Common myeloid progenitor, CD34-positive (primary cell): ENCODE measurements at regions not wholly inside any gene's neighbourhood (a gene's known extent, or its start where the extent isn't known, plus 50 kb on each side); places are given as distances from the start of the nearest gene placed in this dataset.

ENCODE experiments used
- CTCF ChIA-PET: fragments of 350-600 bp; sonication (Branson Sonifier 250); formaldehyde crosslinking; loops from one replicate; lab custom pipeline; 2021; ENCODE audit warnings: antibody characterized with exemption; lab: Charles Lee
- POLR2A ChIA-PET: fragments of 350-600 bp; sonication (Branson Sonifier 250); formaldehyde crosslinking; loops from one replicate; lab custom pipeline; 2021; ENCODE audit warnings: antibody characterized with exemption; lab: Charles Lee
- DNase-seq, 3 donors: peaks; one replicate each; pipeline versions ENCODE4 v3.0.0 to v3.0.0-alpha.2; 2013
- H3K27ac ChIP-seq, 2 experiments: 1 replicate in 1 of 2; 2 replicates in 1 of 2; pipeline ENCODE4 v1.7.0; 2013; ENCODE audit warnings: inconsistent platforms in 2 of 2, low read length in 2 of 2, mild to moderate bottlenecking in 2 of 2, low read depth in 1 of 2, moderate library complexity in 1 of 2; ENCODE audit not compliant: severe bottlenecking in 2 of 2, insufficient read depth in 1 of 2, poor library complexity in 1 of 2
- H3K27me3 ChIP-seq, 5 experiments: replicated peaks in 2 of 5; 1 replicate in 3 of 5; 2 replicates in 2 of 5; pipeline versions ENCODE4 v1.6.1 to v1.7.0; 2013; ENCODE audit warnings: low read length in 4 of 5, mild to moderate bottlenecking in 2 of 5, moderate library complexity in 2 of 5, inconsistent platforms in 1 of 5; ENCODE audit not compliant: insufficient read depth in 5 of 5, control insufficient read depth in 4 of 5
- H3K36me3 ChIP-seq, 4 experiments: 1 replicate in 2 of 4; 2 replicates in 2 of 4; pipeline versions ENCODE4 v1.6.1 to v1.7.0; 2013; ENCODE audit warnings: low read length in 3 of 4, control low read depth in 1 of 4, mild to moderate bottlenecking in 1 of 4; ENCODE audit not compliant: control insufficient read depth in 4 of 4, insufficient read depth in 4 of 4
- H3K4me1 ChIP-seq, 4 experiments: 1 replicate in 3 of 4; 2 replicates in 1 of 4; pipeline versions ENCODE4 v1.6.1 to v1.7.1; 2013; ENCODE audit warnings: low read length in 3 of 4, mild to moderate bottlenecking in 3 of 4, control low read depth in 1 of 4, inconsistent platforms in 1 of 4, moderate library complexity in 1 of 4; ENCODE audit not compliant: control insufficient read depth in 4 of 4, insufficient read depth in 4 of 4; ENCODE audit errors: control extremely low read depth in 1 of 4
- H3K4me3 ChIP-seq, 7 experiments: 1 replicate in 4 of 7; 2 replicates in 3 of 7; pipeline versions ENCODE4 v1.5.1 to v1.7.0; 2013; ENCODE audit warnings: mild to moderate bottlenecking in 7 of 7, low read length in 6 of 7, moderate library complexity in 6 of 7, inconsistent platforms in 2 of 7, low read depth in 2 of 7, control low read depth in 1 of 7; ENCODE audit not compliant: insufficient read depth in 4 of 7, control insufficient read depth in 1 of 7; ENCODE audit errors: extremely low read depth in 1 of 7
- H3K9me3 ChIP-seq, 5 experiments: 1 replicate in 4 of 5; 2 replicates in 1 of 5; pipeline versions ENCODE4 v1.6.1 to v1.7.1; 2013; ENCODE audit warnings: low read length in 4 of 5, mild to moderate bottlenecking in 2 of 5, inconsistent platforms in 1 of 5, low read depth in 1 of 5, moderate library complexity in 1 of 5; ENCODE audit not compliant: control insufficient read depth in 4 of 5, insufficient read depth in 2 of 5; ENCODE audit errors: control extremely low read depth in 1 of 5
- whole genome bisulfite sequencing: methylation state at CpG from one replicate; pipeline ENCODE4 v1.1.5; 2013; ENCODE audit not compliant: insufficient coverage; 5-methylcytosine and 5-hydroxymethylcytosine counted together

GRCh38 chr12:4138051-4138450 lies 135.5 kb upstream of the CCND2 start:
- peaks cover 17 to 67% (median 43%) of the 10 kb centered on the region in 4 experiments for H3K4me1 ChIP-seq
- POLR2A ChIA-PET, result interaction anchor here (0.6 kb wide), 1 partner anchor 27 kb away, joined by 3 read pairs; no protein-coding TSS in a partner anchor
- WGBS, result no CpG with 5 or more reads among the region's 2 CpGs

GRCh38 chr12:4137441-4137840 lies 136.1 kb upstream of the CCND2 start:
- ChIA-PET CTCF (interaction anchor here (1.0 to 1.3 kb wide), 3 partner anchors 10 to 141 kb away, joined by 3 to 5 read pairs (median 5); no protein-coding TSS in a partner anchor), POLR2A (no interaction called here)
- peaks cover 16 to 65% (median 38%) of the 10 kb centered on the region in 4 experiments for H3K4me1 ChIP-seq
- no peak overlapping the region for H3K27ac ChIP-seq
- no peaks in the 10 kb centered on the region for H3K27me3 ChIP-seq
- H3K9me3 ChIP-seq, result no peaks in the 10 kb centered on the region
- 94% methylated on average over 5 of the region's 5 CpGs for WGBS
- no peak overlapping the region for H3K4me3 ChIP-seq
- no peak for DNase-seq
- H3K36me3 ChIP-seq, result no peaks in the 10 kb centered on the region

More at GRCh38 chr12:4138051-4138450, 135.5 kb upstream of the CCND2 start:
- Histone ChIP-seq H3K27me3 (no peaks in the 10 kb centered on the region), H3K4me3 (no peak overlapping the region), H3K36me3 (no peaks in the 10 kb centered on the region), H3K27ac (no peak overlapping the region), H3K9me3 (no peaks in the 10 kb centered on the region)
- DNase-seq, result no peak
- CTCF ChIA-PET, result interaction anchor here (1.3 kb wide), 1 partner anchor 10 kb away, joined by 5 read pairs; no protein-coding TSS in a partner anchor

- Histone ChIP-seq H3K4me3 (no peak overlapping the region), H3K36me3 (no peaks in the 10 kb centered on the region), H3K9me3 (no peaks in the 10 kb centered on the region), H3K27ac (no peak overlapping the region), H3K4me1 (peaks cover 12 to 60% (median 34%) of the 10 kb centered on the region in 4 experiments), H3K27me3 (no peaks in the 10 kb centered on the region)
- POLR2A ChIA-PET, result no interaction called here
- CTCF ChIA-PET, result interaction anchor here (1.0 to 1.3 kb wide), 3 partner anchors 11 to 141 kb away, joined by 3 to 5 read pairs (median 5); no protein-coding TSS in a partner anchor
- DNase-seq, result peak in 2 of 3 donors; percentile 58 to 61
- WGBS, result 48% methylated on average over 2 of the region's 5 CpGs
Measured at GRCh38 chr12:4137015-4137414, 136.5 kb upstream of the CCND2 start.

- Histone ChIP-seq H3K9me3 (no peaks in the 10 kb centered on the region), H3K4me3 (no peak overlapping the region), H3K36me3 (no peaks in the 10 kb centered on the region), H3K4me1 (peaks cover 12 to 55% (median 32%) of the 10 kb centered on the region in 4 experiments), H3K27ac (no peak overlapping the region), H3K27me3 (no peaks in the 10 kb centered on the region)
- ChIA-PET POLR2A (no interaction called here), CTCF (no interaction called here)
- 36% methylated on average over 5 of the region's 12 CpGs for WGBS
- peak in 2 of 3 donors; percentile 72 to 79 for DNase-seq
Measured at GRCh38 chr12:4135919-4136605, 137.5 kb upstream of the CCND2 start.

- H3K9me3 ChIP-seq, result no peaks in the 10 kb centered on the region
- H3K27ac ChIP-seq, result no peak overlapping the region
- H3K4me1 ChIP-seq, result peaks cover 10 to 45% (median 26%) of the 10 kb centered on the region in 4 experiments
- H3K36me3 ChIP-seq, result no peaks in the 10 kb centered on the region
- WGBS, result 98% methylated on average over 8 of the region's 12 CpGs
- CTCF ChIA-PET, result interaction anchor here (1.1 to 1.4 kb wide), 2 partner anchors 12 to 251 kb away, joined by 4 read pairs; no protein-coding TSS in a partner anchor
- DNase-seq, result no peak
- peak overlapping the region in 1 of 7 experiments; percentile 26 for H3K4me3 ChIP-seq
- H3K27me3 ChIP-seq, result no peaks in the 10 kb centered on the region
- POLR2A ChIA-PET, result no interaction called here
Measured at GRCh38 chr12:4134448-4135263, 138.9 kb upstream of the CCND2 start.

GRCh38 chr12:4133636-4134447 lies 139.7 kb upstream of the CCND2 start:
- ChIA-PET CTCF (interaction anchor here (0.7 to 1.4 kb wide), 5 partner anchors 12 to 250 kb away, joined by 3 to 4 read pairs (median 4); no protein-coding TSS in a partner anchor), POLR2A (no interaction called here)
- Histone ChIP-seq H3K4me1 (peaks cover 10 to 45% (median 26%) of the 10 kb centered on the region in 4 experiments), H3K9me3 (no peaks in the 10 kb centered on the region), H3K4me3 (peak overlapping the region in 1 of 7 experiments; percentile 26), H3K36me3 (no peaks in the 10 kb centered on the region), H3K27ac (no peak overlapping the region), H3K27me3 (no peaks in the 10 kb centered on the region)
- peak in 1 of 3 donors; percentile 23 for DNase-seq
- 66% methylated on average over 13 of the region's 15 CpGs for WGBS
